BE2C (cell line): ENCODE measurements at regions not wholly inside any gene's neighbourhood (a gene's known extent, or its start where the extent isn't known, plus 50 kb on each side); places are given as distances from the start of the nearest gene placed in this dataset.

Source experiments
- DNase-seq: peaks from one replicate; pipeline ENCODE4 v3.0.0-alpha.2; 2020
- H3K27me3 ChIP-seq: fragments of 250-450 bp; sonication (Bioruptor Pico); 2 replicates; pipeline ENCODE4 v1.5.1; 2020; ENCODE audit warnings: mild to moderate bottlenecking
- H3K36me3 ChIP-seq: fragments of 250-450 bp; sonication (Bioruptor Pico); 2 replicates; pipeline ENCODE4 v1.5.1; 2020; ENCODE audit warnings: mild to moderate bottlenecking
- H3K4me1 ChIP-seq: fragments of 250-450 bp; sonication (Bioruptor Pico); 2 replicates; pipeline ENCODE4 v1.5.1; 2020
- H3K4me3 ChIP-seq: 2 replicates; pipeline ENCODE4 v1.5.1; 2011; ENCODE audit warnings: low read depth, low read length
- H3K9me3 ChIP-seq: fragments of 250-450 bp; sonication (Bioruptor Pico); 2 replicates; pipeline ENCODE4 v1.5.1; 2020
- TF ChIP-seq, protein P1 (sequence below): IDR thresholded peaks from 2 replicates; pipeline ENCODE4 v1.5.1; 2012; ENCODE audit warnings: mild to moderate bottlenecking, low read depth, low read length

DNA sequence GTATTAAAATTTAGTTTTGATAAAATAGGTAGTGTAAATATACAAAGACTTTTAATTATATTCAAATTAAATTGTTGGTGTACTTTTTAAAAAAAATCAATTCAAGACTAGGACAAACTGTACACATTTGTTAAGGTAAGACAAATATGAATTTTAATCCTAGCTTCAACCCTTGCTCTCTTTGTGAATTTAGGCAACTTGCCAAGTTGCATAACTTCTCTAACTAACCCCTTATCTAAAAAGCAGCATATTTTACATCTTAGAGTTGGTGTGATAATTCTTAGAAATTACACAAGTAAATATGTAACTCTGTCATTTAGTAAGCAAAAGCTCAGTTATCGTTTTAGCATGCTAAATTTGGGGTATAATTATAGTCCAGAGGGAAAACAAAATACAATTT, 78.1 kb upstream of the FSTL5 start:
- Histone ChIP-seq H3K9me3 (no peaks in the 10 kb centered on the region), H3K4me3 (no peak overlapping the region), H3K4me1 (no peaks in the 10 kb centered on the region), H3K36me3 (no peaks in the 10 kb centered on the region), H3K27me3 (no peaks in the 10 kb centered on the region)
- TF ChIP-seq, protein P1, sequence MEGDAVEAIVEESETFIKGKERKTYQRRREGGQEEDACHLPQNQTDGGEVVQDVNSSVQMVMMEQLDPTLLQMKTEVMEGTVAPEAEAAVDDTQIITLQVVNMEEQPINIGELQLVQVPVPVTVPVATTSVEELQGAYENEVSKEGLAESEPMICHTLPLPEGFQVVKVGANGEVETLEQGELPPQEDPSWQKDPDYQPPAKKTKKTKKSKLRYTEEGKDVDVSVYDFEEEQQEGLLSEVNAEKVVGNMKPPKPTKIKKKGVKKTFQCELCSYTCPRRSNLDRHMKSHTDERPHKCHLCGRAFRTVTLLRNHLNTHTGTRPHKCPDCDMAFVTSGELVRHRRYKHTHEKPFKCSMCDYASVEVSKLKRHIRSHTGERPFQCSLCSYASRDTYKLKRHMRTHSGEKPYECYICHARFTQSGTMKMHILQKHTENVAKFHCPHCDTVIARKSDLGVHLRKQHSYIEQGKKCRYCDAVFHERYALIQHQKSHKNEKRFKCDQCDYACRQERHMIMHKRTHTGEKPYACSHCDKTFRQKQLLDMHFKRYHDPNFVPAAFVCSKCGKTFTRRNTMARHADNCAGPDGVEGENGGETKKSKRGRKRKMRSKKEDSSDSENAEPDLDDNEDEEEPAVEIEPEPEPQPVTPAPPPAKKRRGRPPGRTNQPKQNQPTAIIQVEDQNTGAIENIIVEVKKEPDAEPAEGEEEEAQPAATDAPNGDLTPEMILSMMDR: no peak
- DNase-seq: no peak

DNA sequence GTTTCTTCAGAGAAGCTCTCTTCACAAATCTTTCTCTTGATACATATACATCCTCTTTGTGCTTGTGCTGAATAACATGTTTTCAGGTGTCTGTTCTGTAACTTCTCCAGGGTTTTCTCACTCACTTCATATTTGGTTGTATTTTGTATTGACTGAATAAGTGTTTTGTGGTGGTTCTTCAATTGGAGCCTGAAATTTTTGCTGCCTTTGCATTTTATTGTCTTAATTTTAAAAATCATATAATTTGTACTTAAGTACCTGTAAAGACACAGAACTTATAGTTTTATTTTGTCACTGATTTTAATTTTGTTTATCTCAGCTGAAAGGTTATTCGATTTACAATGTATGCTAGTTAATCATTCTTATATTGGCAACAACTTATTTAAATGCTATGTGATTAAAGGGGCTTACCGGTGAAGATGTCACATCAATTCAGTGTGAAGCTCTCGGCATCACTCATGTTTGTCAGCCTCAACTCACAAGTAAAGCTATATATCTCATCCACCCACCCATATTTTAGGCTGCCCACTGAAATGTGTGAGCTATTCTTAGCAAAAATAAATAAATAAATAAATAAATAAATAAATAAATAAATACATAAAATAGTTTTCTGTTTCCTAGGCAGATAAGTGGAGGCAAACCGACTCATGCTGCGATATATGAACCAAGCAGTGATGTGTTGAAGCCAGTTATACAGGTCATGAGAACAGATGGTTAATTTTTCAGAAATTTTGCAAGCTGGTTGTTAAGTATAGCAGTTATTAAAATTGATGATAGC, 76.4 kb upstream of the FSTL5 start:
- Histone ChIP-seq H3K27me3 (no peaks in the 10 kb centered on the region), H3K4me1 (no peaks in the 10 kb centered on the region), H3K36me3 (no peaks in the 10 kb centered on the region), H3K9me3 (no peaks in the 10 kb centered on the region), H3K4me3 (no peak overlapping the region)
- TF ChIP-seq, protein P1: no peak
- DNase-seq: no peak

DNA sequence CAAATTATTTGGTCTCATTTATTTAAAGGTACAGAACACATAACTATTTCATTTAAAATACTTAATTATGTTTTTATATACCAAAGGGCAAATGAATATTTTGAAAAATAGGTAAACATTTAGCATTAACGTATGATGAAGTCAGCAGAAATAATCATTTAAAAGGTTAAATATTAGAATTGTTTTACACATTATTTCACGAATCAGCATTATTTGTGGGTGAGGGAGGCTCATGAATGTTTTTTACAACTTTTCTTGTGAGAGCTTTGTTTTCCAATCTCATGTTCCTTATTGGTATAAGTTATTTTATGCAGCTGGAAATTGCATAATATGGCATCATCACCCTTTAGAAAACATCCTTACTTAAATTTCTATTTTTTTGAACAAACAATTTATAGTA, 73.9 kb upstream of the FSTL5 start:
- DNase-seq: no peak
- TF ChIP-seq, protein P1: no peak
- no peaks in the 10 kb centered on the region for H3K9me3 ChIP-seq
- no peaks in the 10 kb centered on the region for H3K36me3 ChIP-seq
- H3K4me3 ChIP-seq: no peak overlapping the region
- H3K27me3 ChIP-seq: no peaks in the 10 kb centered on the region
- H3K4me1 ChIP-seq: no peaks in the 10 kb centered on the region

DNA sequence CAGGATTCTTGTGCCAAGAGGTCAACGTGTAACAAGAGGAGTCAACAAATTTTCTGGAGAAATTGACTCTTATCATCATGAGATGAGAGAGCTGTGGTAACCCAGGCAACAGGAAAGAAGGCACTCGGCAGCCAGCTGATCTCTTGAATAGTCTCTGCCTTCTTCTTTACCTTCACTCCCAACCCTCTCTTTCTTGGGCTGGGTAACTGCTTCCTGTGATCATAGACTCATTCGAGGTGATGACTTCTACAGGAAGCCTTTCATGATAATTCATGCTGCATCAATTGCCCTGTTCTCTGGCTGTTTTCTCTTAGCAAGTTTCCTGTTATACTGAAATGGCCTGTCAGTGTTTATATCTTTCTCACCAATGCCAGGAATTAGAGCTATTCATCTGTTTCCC, 70.8 kb upstream of the FSTL5 start:
- no peak for DNase-seq

DNA sequence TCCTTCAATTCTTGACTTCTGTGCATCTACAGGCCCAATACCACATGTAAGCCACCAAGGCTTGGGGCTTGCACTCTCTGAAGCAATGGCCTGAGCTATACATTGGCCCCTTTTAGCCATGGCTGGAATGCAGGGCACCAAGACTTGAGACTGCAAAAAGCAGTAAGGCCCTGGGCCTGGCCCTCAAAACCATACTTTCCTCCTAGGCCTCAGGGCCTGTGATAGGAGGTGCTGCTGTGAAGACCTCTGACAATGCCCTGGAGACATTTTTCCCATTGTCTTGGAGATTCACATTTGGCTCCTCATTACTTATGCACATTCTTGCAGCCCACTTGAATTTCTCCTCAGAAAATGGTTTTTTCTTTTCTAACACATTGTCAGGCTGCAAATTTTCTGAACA, 68.5 kb upstream of the FSTL5 start:
- Histone ChIP-seq H3K27me3 (no peaks in the 10 kb centered on the region), H3K9me3 (no peaks in the 10 kb centered on the region), H3K4me1 (no peaks in the 10 kb centered on the region), H3K36me3 (no peaks in the 10 kb centered on the region), H3K4me3 (no peak overlapping the region)
- DNase-seq: no peak
- TF ChIP-seq, protein P1: no peak

More for the DNA sequence above, 70.8 kb upstream of the FSTL5 start:
- Histone ChIP-seq H3K27me3 (no peaks in the 10 kb centered on the region), H3K4me1 (no peaks in the 10 kb centered on the region), H3K36me3 (no peaks in the 10 kb centered on the region), H3K9me3 (no peaks in the 10 kb centered on the region), H3K4me3 (no peak overlapping the region)
- TF ChIP-seq, protein P1: no peak

DNA sequence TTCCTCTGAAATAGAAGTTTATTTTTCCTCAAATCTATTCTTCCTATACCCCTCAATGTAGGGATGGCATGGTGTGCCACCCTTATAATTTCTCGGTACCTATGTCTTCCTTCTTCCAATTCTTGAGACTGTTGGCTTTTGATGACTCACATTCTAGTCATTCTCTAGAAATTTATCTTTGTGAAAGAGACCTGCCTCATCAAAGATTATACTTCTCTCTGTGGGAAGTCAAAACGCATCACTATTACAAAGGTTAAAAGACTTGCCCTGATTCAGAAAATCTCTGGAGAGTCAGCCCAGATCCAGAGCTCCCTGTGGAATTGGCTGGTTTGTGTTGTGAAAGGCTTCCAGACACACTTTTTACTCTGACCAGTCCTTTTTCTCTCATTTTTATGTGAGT, 65.9 kb upstream of the FSTL5 start:
- TF ChIP-seq, protein P1: no peak
- DNase-seq: no peak
- Histone ChIP-seq H3K4me3 (no peak overlapping the region), H3K4me1 (no peaks in the 10 kb centered on the region), H3K36me3 (no peaks in the 10 kb centered on the region), H3K9me3 (no peaks in the 10 kb centered on the region), H3K27me3 (no peaks in the 10 kb centered on the region)
